Caki2 (cell line): ENCODE measurements at regions not wholly inside any gene's neighbourhood (a gene's known extent, or its start where the extent isn't known, plus 50 kb on each side); places are given as distances from the start of the nearest gene placed in this dataset.

Experiments used
- DNase-seq: peaks from one replicate; pipeline ENCODE4 v3.0.0-alpha.2; 2015; ENCODE audit warnings: low read depth
- in situ Hi-C: cut with HindIII; loops from 2 replicates; pipeline ENCODE4 v1.10.0; 2016; ENCODE audit warnings: low sequenced_read_pairs, low pct_unique_long_range_greater_than_20kb, mixed read lengths

GRCh38 chr10:1886039-1886438, 148.7 kb upstream of the ADARB2 start:
- no peak for DNase-seq
- in situ Hi-C loops: no loop called here

- in situ Hi-C loops: no loop called here
- DNase-seq: no peak
Observed at GRCh38 chr10:1882728-1883127, 145.4 kb upstream of the ADARB2 start.

DNA sequence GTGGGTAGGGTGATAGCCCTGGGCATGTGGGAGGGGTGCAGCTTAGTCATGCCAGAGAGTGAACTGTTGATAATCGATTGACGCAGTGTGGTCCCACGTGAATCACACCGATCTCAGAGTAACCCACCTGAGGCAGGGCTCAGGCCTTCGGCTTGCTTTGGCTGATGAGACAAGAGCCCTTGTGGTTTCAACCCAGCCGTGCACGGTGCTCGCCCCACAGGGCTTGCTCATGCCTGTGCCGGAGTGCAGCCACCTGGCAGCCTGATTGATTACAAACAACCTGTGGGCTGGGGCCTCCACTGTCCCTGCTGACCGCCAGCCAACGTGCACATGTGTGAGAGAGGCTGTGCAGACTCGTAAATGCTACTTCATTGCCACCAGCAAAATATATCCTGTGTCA, 144.9 kb upstream of the ADARB2 start:
- in situ Hi-C loops: no loop called here
- DNase-seq: no peak

DNA sequence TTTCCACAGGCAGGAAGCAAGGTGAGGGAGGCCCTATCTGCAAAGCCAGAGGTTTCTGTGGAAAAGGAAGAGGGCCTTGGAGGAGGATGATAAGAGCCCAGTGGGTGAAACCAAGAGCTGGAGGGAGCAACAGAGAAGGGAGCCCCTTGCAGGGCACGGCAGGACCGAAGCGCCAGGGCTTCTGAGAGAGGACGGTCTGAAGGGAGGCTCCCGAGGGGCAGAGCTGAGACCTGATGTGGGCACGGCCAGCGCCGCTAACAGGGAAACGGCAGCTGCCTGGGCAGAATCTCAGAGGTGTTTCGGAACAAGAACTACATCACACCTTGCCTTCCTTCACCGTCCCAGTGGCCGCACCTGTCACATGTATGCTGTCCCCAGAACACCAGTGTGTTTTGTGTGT, 144.3 kb upstream of the ADARB2 start:
- DNase-seq: no peak
- in situ Hi-C loops: no loop called here

- DNase-seq: no peak
- in situ Hi-C loops: no loop called here
Observed at GRCh38 chr10:1874533-1874932, 137.2 kb upstream of the ADARB2 start.

DNA sequence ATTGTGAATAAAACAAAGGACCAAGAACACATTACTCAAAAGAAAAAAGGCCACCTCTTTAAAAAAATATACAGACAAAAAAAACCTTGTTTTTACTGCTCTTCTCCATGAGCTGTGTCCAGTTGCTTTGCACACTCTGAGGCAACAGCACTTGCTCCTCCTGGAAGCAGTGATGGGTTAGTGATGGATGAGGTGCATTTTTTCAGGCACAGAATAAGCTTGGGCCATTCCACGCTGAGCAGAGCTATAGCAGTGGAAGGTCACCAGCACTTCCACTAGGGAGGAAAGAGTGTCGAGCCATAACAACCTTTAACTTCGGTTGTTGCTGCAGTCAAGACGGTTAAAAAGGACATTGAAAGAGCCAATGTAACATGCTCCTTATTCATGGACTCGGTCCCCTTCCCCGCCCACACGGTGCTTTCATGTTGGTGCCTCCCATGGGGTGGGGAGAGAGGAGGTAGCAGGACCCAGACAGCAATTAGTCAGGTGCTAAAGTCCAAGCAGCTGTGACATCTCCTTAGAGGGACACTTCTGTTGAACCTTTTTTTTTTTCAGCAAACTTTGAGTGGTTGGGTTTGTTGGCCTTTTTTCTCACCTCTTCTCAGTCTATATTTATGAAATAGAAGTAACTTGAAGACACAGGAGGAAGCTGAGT, 136.5 kb upstream of the ADARB2 start:
- in situ Hi-C loops: no loop called here
- DNase-seq: no peak

GRCh38 chr10:1872151-1872726, 134.9 kb upstream of the ADARB2 start:
- no peak for DNase-seq
- in situ Hi-C loops: no loop called here

DNA sequence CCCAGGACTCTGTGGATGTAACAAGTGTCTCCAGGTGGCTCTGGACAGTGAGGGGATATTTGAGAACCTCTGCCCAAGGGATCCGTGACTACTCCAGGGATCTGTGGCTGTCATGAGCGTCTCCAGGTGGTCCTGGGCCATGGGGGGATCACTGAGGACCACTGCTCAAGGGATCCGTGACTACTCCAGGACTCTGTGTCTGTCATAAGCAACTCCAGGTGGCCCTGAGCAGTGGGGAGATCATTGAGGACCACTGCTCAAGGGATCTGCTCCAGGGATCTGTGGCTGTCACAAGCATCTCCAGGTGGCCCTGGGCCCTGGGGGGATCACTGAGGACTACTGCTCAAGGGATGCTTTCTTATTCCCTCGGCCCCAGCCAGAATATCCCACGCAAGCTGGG, 133.2 kb upstream of the ADARB2 start:
- in situ Hi-C loops: no loop called here
- DNase-seq: no peak

GRCh38 chr10:1869861-1870260, 132.5 kb upstream of the ADARB2 start:
- in situ Hi-C loops: no loop called here
- no peak for DNase-seq

DNA sequence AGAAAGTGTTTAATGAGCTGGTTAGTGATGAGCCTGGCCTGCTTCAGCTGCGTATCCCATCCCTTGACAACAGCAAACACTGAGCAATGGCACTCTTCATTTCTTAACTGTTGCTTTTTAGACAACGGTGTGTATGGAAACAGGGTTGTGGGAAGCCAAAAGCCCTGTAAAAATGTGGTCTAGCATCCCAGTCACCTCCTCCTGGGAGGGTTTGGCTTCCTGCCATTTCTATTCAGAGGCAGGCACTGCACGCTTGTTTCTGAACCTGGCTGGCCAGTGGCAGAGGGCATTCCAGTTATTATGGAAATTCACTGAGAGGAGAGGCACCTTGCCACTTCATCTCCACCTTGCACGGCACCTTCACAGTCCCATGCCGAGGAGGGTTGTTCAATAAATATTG, 123.0 kb upstream of the ADARB2 start:
- DNase-seq: no peak
- in situ Hi-C loops: no loop called here

DNA sequence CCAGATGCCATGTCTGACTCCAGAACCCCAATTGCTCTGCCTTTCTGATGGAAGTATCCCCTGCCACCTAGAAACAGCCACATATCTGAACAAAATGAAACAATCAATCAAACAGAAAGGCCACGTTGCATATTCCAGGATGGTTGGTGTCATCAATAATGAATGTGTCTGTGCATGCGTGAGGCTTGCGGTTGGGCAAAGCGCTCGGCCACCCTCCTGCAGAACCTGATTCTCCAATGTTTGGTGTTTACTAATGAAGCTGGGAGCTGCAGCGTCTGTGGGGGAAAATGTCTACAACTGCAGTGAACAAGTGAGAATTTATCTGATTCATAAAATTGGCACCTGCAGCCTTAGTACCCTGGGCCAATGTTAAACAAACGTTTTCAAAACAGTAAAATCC, 121.2 kb upstream of the ADARB2 start:
- in situ Hi-C loops: no loop called here
- DNase-seq: no peak

DNA sequence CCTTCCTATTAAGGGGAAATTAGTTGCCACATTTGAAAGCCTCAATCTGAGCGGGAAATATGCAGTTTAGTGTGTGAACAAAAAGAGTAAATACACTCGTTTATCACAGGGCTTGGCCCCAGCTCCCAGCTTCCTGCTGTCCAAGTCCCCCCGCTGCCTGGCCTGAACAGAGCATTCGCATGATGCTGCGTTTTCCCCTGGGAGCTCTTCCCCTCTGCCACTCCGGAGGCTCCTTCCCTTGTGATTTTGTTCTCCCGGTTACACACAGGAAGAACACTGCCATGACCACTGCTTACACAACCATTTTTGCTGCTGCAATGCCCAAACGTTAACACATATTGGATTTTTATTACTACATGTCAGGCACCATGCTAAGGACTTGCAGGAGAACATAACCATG, 120.7 kb upstream of the ADARB2 start:
- in situ Hi-C loops: no loop called here
- DNase-seq: no peak

- DNase-seq: no peak
- in situ Hi-C loops: no loop called here
Observed at GRCh38 chr10:1855911-1856310, 118.6 kb upstream of the ADARB2 start.

DNA sequence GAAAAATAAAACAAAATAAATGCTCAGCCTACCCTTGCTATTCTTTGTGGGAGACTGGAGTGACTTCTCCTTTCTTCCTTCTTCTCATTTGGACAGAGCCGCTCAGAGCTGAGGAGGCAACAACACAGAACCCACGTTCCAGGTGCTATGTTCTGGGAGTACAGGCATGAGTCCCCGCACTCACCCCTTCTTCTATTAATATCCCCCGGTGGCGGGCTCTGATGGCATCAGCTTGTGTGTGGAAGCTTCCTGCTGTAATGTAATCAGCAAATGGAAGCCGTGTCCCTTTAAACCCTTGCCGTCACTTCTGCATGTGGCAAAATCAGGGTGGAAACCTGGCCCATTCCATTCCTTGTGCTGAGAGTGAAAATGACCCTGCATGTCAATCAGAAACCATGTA, 116.9 kb upstream of the ADARB2 start:
- in situ Hi-C loops: no loop called here
- DNase-seq: no peak

- in situ Hi-C loops: no loop called here
- DNase-seq: no peak
Observed at GRCh38 chr10:1853801-1854200, 116.5 kb upstream of the ADARB2 start.

DNA sequence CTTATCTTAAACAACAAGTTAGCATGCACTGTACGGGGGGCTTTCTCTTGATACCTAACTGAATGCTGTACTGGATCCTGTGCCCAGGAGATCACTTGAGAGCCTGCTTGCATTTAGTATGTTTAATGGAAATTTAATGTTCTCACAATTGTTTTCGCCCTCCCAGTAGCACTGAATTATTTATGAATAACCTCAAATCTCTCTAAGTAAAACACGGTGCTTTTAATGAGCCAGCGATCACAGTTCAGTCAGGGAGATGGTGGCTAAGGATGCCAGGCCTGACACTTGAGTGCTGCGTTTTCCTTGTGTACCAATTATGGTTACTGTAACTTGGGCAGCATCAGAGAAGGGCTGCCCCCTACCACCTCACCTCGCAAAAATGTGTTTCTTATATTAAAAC, 115.5 kb upstream of the ADARB2 start:
- no peak for DNase-seq
- in situ Hi-C loops: no loop called here

- in situ Hi-C loops: no loop called here
- no peak for DNase-seq
Observed at GRCh38 chr10:1851762-1852161, 114.4 kb upstream of the ADARB2 start.

DNA sequence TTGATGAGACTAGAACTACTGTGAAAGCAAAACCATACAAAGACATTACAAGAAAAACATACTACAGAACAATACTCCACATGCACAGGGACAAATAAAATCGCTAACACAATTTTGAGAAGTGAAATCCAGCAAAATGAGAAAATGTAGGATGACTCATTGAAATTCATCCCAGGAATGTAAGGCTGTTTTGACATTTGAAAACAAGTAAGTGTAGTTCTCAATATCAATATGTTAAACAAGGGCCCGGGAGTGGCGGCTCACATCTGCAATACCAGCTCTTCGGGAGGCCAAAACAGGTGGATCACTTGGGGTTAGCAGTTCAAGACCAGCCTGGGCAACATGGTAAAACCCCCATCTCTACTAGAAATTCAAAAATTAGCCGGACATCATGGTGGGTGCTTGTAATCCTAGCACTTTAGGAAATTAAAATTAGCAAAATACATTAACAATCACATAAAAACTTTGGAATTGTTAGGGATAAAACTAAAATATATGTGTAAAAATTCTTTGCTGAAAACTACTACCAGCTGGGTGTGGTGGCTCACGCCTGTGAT, 113.7 kb upstream of the ADARB2 start:
- in situ Hi-C loops: no loop called here
- DNase-seq: no peak

DNA sequence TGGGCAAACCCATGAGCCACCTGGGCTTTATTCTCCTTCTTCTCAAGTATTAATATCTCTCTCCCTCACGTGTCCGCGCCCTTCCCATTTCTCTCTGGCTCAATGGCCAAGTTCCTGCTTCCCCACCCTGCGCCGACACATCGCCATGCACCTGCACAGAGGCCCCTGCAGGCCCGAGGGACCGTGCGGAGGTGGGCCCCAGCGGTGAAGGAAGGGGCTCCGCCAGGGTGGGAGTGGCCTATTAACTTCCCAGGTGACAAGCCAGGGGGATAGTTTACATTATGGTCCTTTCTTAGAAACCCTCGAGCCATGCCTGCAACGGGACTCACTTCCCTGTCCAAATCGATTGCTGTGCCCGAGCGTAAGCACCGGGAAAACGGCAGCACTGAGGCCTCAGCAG, 110.0 kb upstream of the ADARB2 start:
- DNase-seq: no peak
- in situ Hi-C loops: no loop called here

DNA sequence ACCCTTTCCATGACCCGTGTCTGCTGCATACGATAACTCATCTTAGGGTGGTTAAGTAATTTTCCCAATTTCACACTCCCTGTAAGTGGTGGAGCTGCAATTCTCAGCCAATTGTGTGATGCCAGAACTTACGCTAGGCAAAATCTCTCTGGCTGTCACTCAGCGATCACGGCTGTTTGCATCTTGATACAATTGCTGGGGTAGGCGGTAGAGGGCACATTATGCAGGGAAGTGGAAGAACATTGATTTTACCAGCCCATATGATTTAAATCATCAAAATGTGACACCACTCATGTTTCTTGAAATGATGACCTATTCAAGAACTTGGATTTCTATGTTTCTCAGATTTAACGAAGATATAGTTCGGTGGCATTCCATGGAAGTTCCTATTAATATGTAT, 108.7 kb upstream of the ADARB2 start:
- in situ Hi-C loops: no loop called here

More for the DNA sequence above, 108.7 kb upstream of the ADARB2 start:
- DNase-seq: no peak
